Bronchial epithelial cell (primary cell): ENCODE measurements at regions not wholly inside any gene's neighbourhood (a gene's known extent, or its start where the extent isn't known, plus 50 kb on each side); places are given as distances from the start of the nearest gene placed in this dataset.
A peak's percentile ranks its signal among the peaks of the same experiment; 100 is the strongest.

ENCODE experiments used
- DNase-seq: peaks from one replicate; pipeline ENCODE4 v3.0.0-alpha.2; 2010; ENCODE audit warnings: low read depth
- FAIRE-seq: peaks from 2 replicates; lab custom pipeline; 2011; peaks lifted over from hg19 to GRCh38; lab: Jason Lieb, UNC
- H3K27me3 ChIP-seq: 2 replicates; pipeline ENCODE4 v1.5.1; 2011; ENCODE audit warnings: low read length; ENCODE audit not compliant: control insufficient read depth, insufficient read depth
- H3K36me3 ChIP-seq: 2 replicates; pipeline ENCODE4 v1.5.1; 2011; ENCODE audit warnings: low read length; ENCODE audit not compliant: control insufficient read depth, insufficient read depth
- H3K4me3 ChIP-seq: 2 replicates; pipeline ENCODE4 v1.5.1; 2011; ENCODE audit warnings: mild to moderate bottlenecking, low read depth, low read length, control low read depth
- TF ChIP-seq, protein P1 (sequence below): IDR thresholded peaks from 2 replicates; pipeline ENCODE4 v1.5.1; 2011; ENCODE audit warnings: mild to moderate bottlenecking, moderate library complexity, low read length, control low read depth, inconsistent platforms; ENCODE audit not compliant: insufficient read depth, severe bottlenecking

DNA sequence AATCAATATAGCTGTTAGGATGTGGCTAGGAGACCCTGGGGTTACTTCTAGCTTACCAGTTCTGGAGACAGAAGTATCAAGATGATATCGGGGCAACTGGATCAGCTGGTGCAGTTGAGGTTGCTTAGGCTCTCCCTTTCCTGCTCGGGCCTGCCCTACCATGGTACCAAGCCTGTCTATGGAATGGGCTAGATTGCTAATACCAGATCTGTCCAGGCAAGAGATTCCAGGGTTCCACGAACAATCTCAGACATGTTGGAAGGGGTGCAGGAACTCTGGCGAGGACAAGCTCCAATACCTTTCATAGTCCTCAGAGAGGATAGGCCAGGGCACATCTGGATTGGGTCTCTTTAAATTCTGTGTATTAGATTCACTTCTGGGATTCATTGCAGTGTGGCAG is 53.8 kb downstream of the ADM start:
- no peaks in the 10 kb centered on the region for H3K27me3 ChIP-seq
- FAIRE-seq (no peak), DNase-seq (peak; percentile 87)
- no peaks in the 10 kb centered on the region for H3K36me3 ChIP-seq
- H3K4me3 ChIP-seq, result no peak overlapping the region
- TF ChIP-seq, protein P1, sequence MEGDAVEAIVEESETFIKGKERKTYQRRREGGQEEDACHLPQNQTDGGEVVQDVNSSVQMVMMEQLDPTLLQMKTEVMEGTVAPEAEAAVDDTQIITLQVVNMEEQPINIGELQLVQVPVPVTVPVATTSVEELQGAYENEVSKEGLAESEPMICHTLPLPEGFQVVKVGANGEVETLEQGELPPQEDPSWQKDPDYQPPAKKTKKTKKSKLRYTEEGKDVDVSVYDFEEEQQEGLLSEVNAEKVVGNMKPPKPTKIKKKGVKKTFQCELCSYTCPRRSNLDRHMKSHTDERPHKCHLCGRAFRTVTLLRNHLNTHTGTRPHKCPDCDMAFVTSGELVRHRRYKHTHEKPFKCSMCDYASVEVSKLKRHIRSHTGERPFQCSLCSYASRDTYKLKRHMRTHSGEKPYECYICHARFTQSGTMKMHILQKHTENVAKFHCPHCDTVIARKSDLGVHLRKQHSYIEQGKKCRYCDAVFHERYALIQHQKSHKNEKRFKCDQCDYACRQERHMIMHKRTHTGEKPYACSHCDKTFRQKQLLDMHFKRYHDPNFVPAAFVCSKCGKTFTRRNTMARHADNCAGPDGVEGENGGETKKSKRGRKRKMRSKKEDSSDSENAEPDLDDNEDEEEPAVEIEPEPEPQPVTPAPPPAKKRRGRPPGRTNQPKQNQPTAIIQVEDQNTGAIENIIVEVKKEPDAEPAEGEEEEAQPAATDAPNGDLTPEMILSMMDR, result no peak

DNA sequence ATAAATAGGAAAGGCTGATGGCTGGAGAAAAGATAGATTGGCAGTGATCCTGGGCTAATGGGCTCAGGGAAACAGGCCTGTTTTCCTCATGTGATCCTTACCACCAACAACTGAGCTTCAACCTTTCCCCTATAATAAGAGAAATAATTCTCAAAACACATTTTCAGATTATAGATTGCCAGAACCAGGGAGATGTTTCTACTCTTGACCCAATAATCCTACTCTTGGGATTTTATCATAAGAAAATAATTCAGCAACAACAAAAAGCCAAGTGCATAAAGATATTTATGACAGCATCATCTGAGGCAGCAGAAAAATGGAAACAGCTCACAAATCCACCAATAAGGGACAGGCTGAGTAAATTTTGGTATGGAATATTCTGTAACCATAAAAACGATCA is 54.3 kb downstream of the ADM start:
- DNase-seq (no peak), FAIRE-seq (no peak)
- TF ChIP-seq, protein P1, result no peak
- H3K36me3 ChIP-seq, result no peaks in the 10 kb centered on the region
- no peak overlapping the region for H3K4me3 ChIP-seq
- no peaks in the 10 kb centered on the region for H3K27me3 ChIP-seq

DNA sequence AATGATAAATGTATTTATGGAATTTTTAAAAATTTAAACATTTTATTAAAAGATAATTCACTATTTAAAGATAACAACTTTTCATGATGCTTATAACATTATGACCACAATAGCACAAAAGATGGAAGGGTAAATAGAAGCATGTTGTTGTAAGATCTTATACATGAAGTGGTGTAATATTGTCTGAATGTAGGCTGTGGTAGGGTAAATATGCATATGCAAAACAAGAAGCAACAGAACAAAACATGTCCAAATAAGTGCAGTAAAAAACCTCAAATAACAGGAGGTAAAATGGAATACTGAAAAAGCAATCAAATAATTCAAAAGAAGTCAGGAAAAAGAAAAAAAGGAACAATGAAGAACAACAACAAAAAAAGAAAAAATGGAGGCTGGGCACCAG is 56.0 kb downstream of the ADM start:
- Histone ChIP-seq H3K4me3 (no peak overlapping the region), H3K36me3 (no peaks in the 10 kb centered on the region), H3K27me3 (no peaks in the 10 kb centered on the region)
- TF ChIP-seq, protein P1, result no peak
- FAIRE-seq (no peak), DNase-seq (no peak)

DNA sequence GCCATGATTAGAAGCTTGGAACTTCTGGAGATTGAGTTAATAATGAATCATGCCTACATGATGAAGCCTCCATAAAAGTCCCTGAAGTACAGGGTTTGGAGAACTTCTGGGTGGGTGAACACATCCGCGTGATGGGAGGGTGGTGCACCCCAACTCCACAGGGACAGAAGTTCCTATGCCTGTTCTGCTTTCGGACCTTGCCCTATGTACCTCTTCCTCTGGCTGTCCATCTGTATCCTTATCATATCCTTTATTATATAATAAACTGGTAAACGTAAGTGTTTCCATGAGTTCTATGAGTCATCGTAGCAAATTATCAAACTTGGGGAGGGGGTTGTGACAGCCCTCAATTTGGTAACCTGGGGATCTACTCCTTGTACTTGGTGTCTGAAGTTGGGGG is 60.2 kb downstream of the ADM start:
- no peak for DNase-seq
- Histone ChIP-seq H3K4me3 (no peak overlapping the region), H3K36me3 (no peaks in the 10 kb centered on the region), H3K27me3 (no peaks in the 10 kb centered on the region)
- TF ChIP-seq, protein P1, result no peak
- no peak for FAIRE-seq

DNA sequence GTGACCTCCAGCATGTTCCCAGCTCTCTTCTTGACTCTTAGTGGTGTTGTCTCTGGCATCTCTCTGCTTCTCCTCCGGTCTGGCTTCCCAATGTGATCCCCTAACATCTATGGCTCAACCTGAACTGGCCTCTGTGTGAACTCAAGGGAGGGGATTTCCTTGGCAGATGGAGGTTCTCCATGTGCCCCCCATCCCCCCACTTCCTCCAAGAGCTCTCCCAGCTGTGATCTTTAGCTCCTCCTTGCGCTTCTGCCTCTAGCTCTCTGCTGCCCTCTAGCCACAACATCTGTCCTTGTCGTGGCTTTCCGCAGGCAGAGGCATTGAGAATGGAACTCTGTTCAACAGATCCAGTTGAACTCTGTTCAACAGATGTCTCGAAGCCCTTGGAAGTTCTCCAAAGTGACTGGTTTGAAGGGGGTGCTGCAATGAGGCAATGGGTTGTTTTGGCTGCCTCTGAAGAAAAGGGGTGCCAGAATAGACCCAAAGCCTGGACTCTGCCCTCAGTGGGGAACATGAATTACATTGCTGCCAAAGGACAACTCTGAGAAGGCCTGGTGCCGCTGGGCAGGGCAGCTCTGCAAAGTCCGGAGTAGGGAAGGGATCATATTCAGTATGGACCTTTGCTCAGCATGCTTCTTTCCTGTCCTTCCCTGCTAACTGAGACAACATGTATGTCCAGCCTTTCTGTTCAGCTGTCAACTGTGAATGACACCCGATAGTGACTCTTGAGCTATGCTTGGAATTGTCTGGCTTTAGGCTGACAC is 61.9 kb downstream of the ADM start:
- Histone ChIP-seq H3K36me3 (no peaks in the 10 kb centered on the region), H3K27me3 (no peaks in the 10 kb centered on the region), H3K4me3 (no peak overlapping the region)
- peak; percentile 85 for FAIRE-seq
- DNase-seq, result peak; percentile 82
- TF ChIP-seq, protein P1, result peak; percentile 91

DNA sequence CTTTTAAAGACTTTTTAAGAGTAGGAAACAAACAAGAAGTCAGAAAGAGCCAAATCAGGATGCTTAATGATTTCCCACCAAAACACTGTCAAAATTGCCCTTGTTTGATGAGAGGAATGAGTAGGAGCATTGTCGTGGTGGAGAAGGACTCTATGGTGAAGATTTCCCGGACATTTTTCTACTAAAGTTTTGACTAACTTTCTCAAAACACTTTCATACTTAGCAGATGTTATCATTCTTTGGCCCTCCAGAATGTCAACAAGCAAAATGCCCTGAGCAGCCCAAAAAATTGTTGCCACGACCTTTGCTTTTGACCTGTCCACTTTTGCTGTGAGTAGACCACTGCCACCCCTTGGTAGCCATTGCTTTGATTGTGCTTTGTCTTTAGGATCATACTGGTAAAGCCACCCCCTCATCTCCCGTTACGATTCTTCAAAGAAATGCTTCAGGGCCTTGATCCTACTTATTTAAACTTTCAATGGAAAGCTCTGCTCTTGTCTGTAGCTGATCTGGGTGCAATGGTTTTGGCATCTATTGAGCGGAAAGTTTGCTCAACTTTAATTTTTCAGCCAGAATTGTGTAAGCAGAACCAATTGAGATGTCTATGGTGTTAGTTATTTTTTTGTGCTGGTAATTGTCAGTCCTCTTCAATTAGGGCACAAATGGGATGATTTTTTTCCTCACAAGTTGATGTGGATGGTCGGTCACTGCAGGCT is 67.2 kb downstream of the ADM start:
- FAIRE-seq (peak; percentile 23), DNase-seq (no peak)
- no peaks in the 10 kb centered on the region for H3K27me3 ChIP-seq
- TF ChIP-seq, protein P1, result no peak
- no peaks in the 10 kb centered on the region for H3K36me3 ChIP-seq
- H3K4me3 ChIP-seq, result no peak overlapping the region
